ENCODE measurements at regions not wholly inside any gene's neighbourhood (a gene's known extent, or its start where the extent isn't known, plus 50 kb on each side); places are given as distances from the start of the nearest gene placed in this dataset.

DNA sequence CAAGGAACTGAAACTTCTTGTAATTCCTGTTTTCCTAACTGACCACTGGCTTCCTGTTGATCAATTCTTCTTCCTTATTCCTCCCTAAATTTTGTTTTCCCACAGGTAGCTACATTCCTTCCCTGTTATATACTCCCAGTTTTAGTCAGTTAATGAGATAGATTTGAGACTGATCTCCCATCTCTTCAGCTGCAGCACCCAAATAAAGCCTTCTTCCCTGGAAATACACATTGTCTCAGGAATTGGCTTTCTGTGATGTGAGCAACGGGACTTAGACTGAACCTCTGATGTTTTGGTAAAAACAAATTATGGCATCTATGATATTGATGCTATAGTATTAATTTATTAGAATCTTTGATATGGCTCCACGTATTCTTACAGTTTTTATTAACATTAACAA, 617.3 kb upstream of the ST8SIA4 start:
- TF ChIP-seq, protein P1, sequence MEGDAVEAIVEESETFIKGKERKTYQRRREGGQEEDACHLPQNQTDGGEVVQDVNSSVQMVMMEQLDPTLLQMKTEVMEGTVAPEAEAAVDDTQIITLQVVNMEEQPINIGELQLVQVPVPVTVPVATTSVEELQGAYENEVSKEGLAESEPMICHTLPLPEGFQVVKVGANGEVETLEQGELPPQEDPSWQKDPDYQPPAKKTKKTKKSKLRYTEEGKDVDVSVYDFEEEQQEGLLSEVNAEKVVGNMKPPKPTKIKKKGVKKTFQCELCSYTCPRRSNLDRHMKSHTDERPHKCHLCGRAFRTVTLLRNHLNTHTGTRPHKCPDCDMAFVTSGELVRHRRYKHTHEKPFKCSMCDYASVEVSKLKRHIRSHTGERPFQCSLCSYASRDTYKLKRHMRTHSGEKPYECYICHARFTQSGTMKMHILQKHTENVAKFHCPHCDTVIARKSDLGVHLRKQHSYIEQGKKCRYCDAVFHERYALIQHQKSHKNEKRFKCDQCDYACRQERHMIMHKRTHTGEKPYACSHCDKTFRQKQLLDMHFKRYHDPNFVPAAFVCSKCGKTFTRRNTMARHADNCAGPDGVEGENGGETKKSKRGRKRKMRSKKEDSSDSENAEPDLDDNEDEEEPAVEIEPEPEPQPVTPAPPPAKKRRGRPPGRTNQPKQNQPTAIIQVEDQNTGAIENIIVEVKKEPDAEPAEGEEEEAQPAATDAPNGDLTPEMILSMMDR (conservative IDR thresholded peaks at IDR 0.05; ENCODE audit: low read length) = no peak
- no peak for TF ChIP-seq EZH2phosphoT487 (IDR thresholded peaks at IDR 0.05; ENCODE audit: borderline replicate concordance)
